Liver (tissue), 8 donors: ENCODE measurements at regions not wholly inside any gene's neighbourhood (a gene's known extent, or its start where the extent isn't known, plus 50 kb on each side); places are given as distances from the start of the nearest gene placed in this dataset.

Experiments used
- DNase-seq: peaks from one replicate; pipeline ENCODE4 v3.0.0-alpha.2; 2017; ENCODE audit warnings: low spot score
- H3K27ac ChIP-seq, 2 donors: one replicate each; pipeline ENCODE4 v1.7.0; 2013; ENCODE audit warnings: inconsistent platforms in 2 of 2, low read length in 2 of 2, control low read depth in 1 of 2, low read depth in 1 of 2, mild to moderate bottlenecking in 1 of 2
- H3K27me3 ChIP-seq, 4 donors: one replicate each; pipeline versions ENCODE4 v1.6.1 to v1.7.0; 2013; ENCODE audit warnings: low read length in 3 of 4, inconsistent platforms in 1 of 4, mild to moderate bottlenecking in 1 of 4, moderate library complexity in 1 of 4; ENCODE audit not compliant: control insufficient read depth in 4 of 4, insufficient read depth in 4 of 4
- H3K36me3 ChIP-seq, 4 donors: one replicate each; pipeline versions ENCODE4 v1.6.1 to v1.7.0; 2013; ENCODE audit warnings: low read length in 3 of 4, mild to moderate bottlenecking in 3 of 4, low read depth in 1 of 4, moderate library complexity in 1 of 4; ENCODE audit not compliant: control insufficient read depth in 4 of 4, insufficient read depth in 3 of 4
- H3K4me1 ChIP-seq, 4 donors: one replicate each; pipeline versions ENCODE4 v1.6.1 to v1.7.0; 2013; ENCODE audit warnings: low read length in 3 of 4, mild to moderate bottlenecking in 3 of 4, moderate library complexity in 1 of 4; ENCODE audit not compliant: control insufficient read depth in 4 of 4, insufficient read depth in 4 of 4
- H3K4me3 ChIP-seq, 3 donors: one replicate each; pipeline versions ENCODE4 v1.6.1 to v1.7.0; 2013; ENCODE audit warnings: low read length in 3 of 3, control low read depth in 1 of 3, low read depth in 1 of 3, mild to moderate bottlenecking in 1 of 3
- H3K9ac ChIP-seq, 2 donors: one replicate each; pipeline ENCODE4 v1.7.0; 2013; ENCODE audit warnings: low read length in 2 of 2, mild to moderate bottlenecking in 2 of 2, moderate library complexity in 2 of 2, control low read depth in 1 of 2, low read depth in 1 of 2
- H3K9me3 ChIP-seq, 4 donors: one replicate each; pipeline versions ENCODE4 v1.6.1 to v1.7.0; 2013; ENCODE audit warnings: low read length in 3 of 4; ENCODE audit not compliant: control insufficient read depth in 4 of 4
- ATF3 ChIP-seq: IDR thresholded peaks from 2 replicates; pipeline ENCODE4 v1.6.1; 2016; ENCODE audit warnings: antibody characterized with exemption
- CTCF ChIP-seq: fragments of 150-350 bp; IDR thresholded peaks from 2 replicates; pipeline ENCODE4 v1.5.1; 2017; ENCODE audit warnings: improper control_type of control experiment, low read depth, low read length; ENCODE audit not compliant: missing input control
- EGR1 ChIP-seq, 2 donors: IDR thresholded peaks; 2 replicates each; pipeline ENCODE4 v1.6.1; 2016 to 2018; ENCODE audit warnings: antibody characterized with exemption in 2 of 2, low read depth in 2 of 2
- FOXA2 ChIP-seq: IDR thresholded peaks from 2 replicates; pipeline ENCODE4 v1.6.1; 2016; ENCODE audit warnings: antibody characterized with exemption
- GABPA ChIP-seq, 2 donors: IDR thresholded peaks in 1 of 2; conservative IDR thresholded peaks in 1 of 2; 2 replicates each; pipeline ENCODE4 v1.6.1; 2016; ENCODE audit warnings: antibody characterized with exemption in 2 of 2, mild to moderate bottlenecking in 1 of 2, moderate library complexity in 1 of 2
- HNF4A ChIP-seq, 2 donors: conservative IDR thresholded peaks; 2 replicates each; pipeline ENCODE4 v1.6.1; 2016; ENCODE audit warnings: antibody characterized with exemption in 2 of 2, mild to moderate bottlenecking in 2 of 2
- HNF4G ChIP-seq: IDR thresholded peaks from 2 replicates; pipeline ENCODE4 v1.6.1; 2016; ENCODE audit warnings: antibody characterized with exemption
- JUND ChIP-seq, 2 donors: IDR thresholded peaks; 2 replicates each; pipeline ENCODE4 v1.6.1; 2016; ENCODE audit warnings: antibody characterized with exemption in 2 of 2
- NR2F2 ChIP-seq: IDR thresholded peaks from 2 replicates; pipeline ENCODE4 v1.6.1; 2016; ENCODE audit warnings: antibody characterized with exemption
- RAD21 ChIP-seq, 2 donors: IDR thresholded peaks; 2 replicates each; pipeline ENCODE4 v1.6.1; 2016; ENCODE audit warnings: antibody characterized with exemption in 2 of 2, mild to moderate bottlenecking in 2 of 2
- REST ChIP-seq: IDR thresholded peaks from 2 replicates; pipeline ENCODE4 v1.6.1; 2016; ENCODE audit warnings: antibody characterized with exemption, mild to moderate bottlenecking
- SP1 ChIP-seq: IDR thresholded peaks from 2 replicates; pipeline ENCODE4 v1.6.1; 2018; ENCODE audit warnings: antibody characterized with exemption, mild to moderate bottlenecking
- TAF1 ChIP-seq: conservative IDR thresholded peaks from 2 replicates; pipeline ENCODE4 v1.6.1; 2016; ENCODE audit warnings: antibody characterized with exemption, mild to moderate bottlenecking
- ZBTB33 ChIP-seq: IDR thresholded peaks from 2 replicates; pipeline ENCODE4 v1.6.1; 2016; ENCODE audit warnings: antibody characterized with exemption
- WGBS: extraction: QIAGEN DNeasy Blood & Tissue Kit; methylation state at CpG from one replicate; pipeline ENCODE4 v1.1.7; 2013; 5-methylcytosine and 5-hydroxymethylcytosine counted together
- donor health status: healthy.
- donor health status: healthy.
- donor health status: healthy.
- donor health status: healthy.
- donor health status: healthy.

- TF ChIP-seq FOXA2 = no peak
- TF ChIP-seq HNF4G = no peak
- TF ChIP-seq NR2F2 = no peak
- no peak for TF ChIP-seq JUND (IDR thresholded peaks at IDR 0.05)
- TF ChIP-seq SP1 = no peak
Observed at GRCh38 chr11:134759855-134760254, 347.8 kb upstream of the B3GAT1 start (continued).

- peaks cover 0 to under 1% (median 0%) of the 10 kb centered on the region in 4 donors for H3K27me3 ChIP-seq
- H3K4me3 ChIP-seq = no peak overlapping the region
- TF ChIP-seq GABPA (IDR thresholded peaks at IDR 0.05 in 1 of 2, conservative IDR thresholded peaks at IDR 0.05 in 1 of 2) (no peak), TAF1 (no peak), SP1 (no peak), FOXA2 (no peak), ZBTB33 (no peak), JUND (IDR thresholded peaks at IDR 0.05) (no peak), HNF4A (conservative IDR thresholded peaks at IDR 0.05) (no peak), ATF3 (no peak), EGR1 (IDR thresholded peaks at IDR 0.05; ENCODE audit: low read depth in 2 of 2) (no peak), HNF4G (no peak), REST (no peak), RAD21 (IDR thresholded peaks at IDR 0.05) (no peak), CTCF (no peak)
- no peak overlapping the region for H3K9ac ChIP-seq
- H3K9me3 ChIP-seq = no peaks in the 10 kb centered on the region
- DNase-seq = no peak
- H3K36me3 ChIP-seq = no peaks in the 10 kb centered on the region
- no peaks in the 10 kb centered on the region for H3K4me1 ChIP-seq
- no peak overlapping the region for H3K27ac ChIP-seq
- 66% methylated on average over 11 of the region's 11 CpGs for WGBS
Observed at GRCh38 chr11:134759274-134759673, 347.2 kb upstream of the B3GAT1 start.
